ENCODE measurements at regions not wholly inside any gene's neighbourhood (a gene's known extent, or its start where the extent isn't known, plus 50 kb on each side); places are given as distances from the start of the nearest gene placed in this dataset.
"Not testable (repeated sequence)": the region's sequence is repeated elsewhere in the genome, so short reads cannot be mapped to it uniquely, and the experiment has no call there.

- H3K36me3 ChIP-seq (ENCODE audit: control insufficient read depth, insufficient read depth, low read length): no peaks in the 10 kb centered on the region
- no peak for TF ChIP-seq CTCF (IDR thresholded peaks at IDR 0.05; ENCODE audit: insufficient read depth, low read length, poor library complexity, severe bottlenecking)
- no peak for DNase-seq (ENCODE audit: low read depth)
- H3K4me3 ChIP-seq (ENCODE audit: low read depth, low read length): no peak overlapping the region
- no peaks in the 10 kb centered on the region for H3K27me3 ChIP-seq (ENCODE audit: control insufficient read depth, insufficient read depth, low read length)
Measured at GRCh38 chr9:110130211-110130610, 77.7 kb downstream of the C9orf152 start.

- TF ChIP-seq CTCF (IDR thresholded peaks at IDR 0.05; ENCODE audit: insufficient read depth, low read length, poor library complexity, severe bottlenecking): no peak
- H3K4me3 ChIP-seq (ENCODE audit: low read depth, low read length): no peak overlapping the region
- no peak for DNase-seq (ENCODE audit: low read depth)
- no peaks in the 10 kb centered on the region for H3K36me3 ChIP-seq (ENCODE audit: control insufficient read depth, insufficient read depth, low read length)
- H3K27me3 ChIP-seq (ENCODE audit: control insufficient read depth, insufficient read depth, low read length): no peaks in the 10 kb centered on the region
Measured at GRCh38 chr9:110130791-110131416, 77.1 kb downstream of the C9orf152 start.

GRCh38 chr9:110131499-110131898 lies 76.5 kb downstream of the C9orf152 start:
- H3K27me3 ChIP-seq (ENCODE audit: control insufficient read depth, insufficient read depth, low read length): no peaks in the 10 kb centered on the region
- peak; percentile 73 for DNase-seq (ENCODE audit: low read depth)
- H3K36me3 ChIP-seq (ENCODE audit: control insufficient read depth, insufficient read depth, low read length): no peaks in the 10 kb centered on the region
- TF ChIP-seq CTCF (IDR thresholded peaks at IDR 0.05; ENCODE audit: insufficient read depth, low read length, poor library complexity, severe bottlenecking): no peak
- H3K4me3 ChIP-seq (ENCODE audit: low read depth, low read length): no peak overlapping the region

GRCh38 chr9:110132531-110132930 lies 75.4 kb downstream of the C9orf152 start:
- DNase-seq (ENCODE audit: low read depth); H3K27me3 ChIP-seq (ENCODE audit: control insufficient read depth, insufficient read depth, low read length); H3K4me3 ChIP-seq (ENCODE audit: low read depth, low read length); H3K36me3 ChIP-seq (ENCODE audit: control insufficient read depth, insufficient read depth, low read length): not testable (repeated sequence)

- no peak for TF ChIP-seq CTCF (IDR thresholded peaks at IDR 0.05; ENCODE audit: insufficient read depth, low read length, poor library complexity, severe bottlenecking)
- no peak overlapping the region for H3K4me3 ChIP-seq (ENCODE audit: low read depth, low read length)
- no peak for DNase-seq (ENCODE audit: low read depth)
Measured at GRCh38 chr9:110133059-110133458, 74.9 kb downstream of the C9orf152 start.

GRCh38 chr9:110133608-110134210 lies 74.2 kb downstream of the C9orf152 start:
- H3K27me3 ChIP-seq (ENCODE audit: control insufficient read depth, insufficient read depth, low read length): no peaks in the 10 kb centered on the region
- no peak for DNase-seq (ENCODE audit: low read depth)
- no peak overlapping the region for H3K4me3 ChIP-seq (ENCODE audit: low read depth, low read length)
- no peak for TF ChIP-seq CTCF (IDR thresholded peaks at IDR 0.05; ENCODE audit: insufficient read depth, low read length, poor library complexity, severe bottlenecking)
- peaks cover 1% of the 10 kb centered on the region for H3K36me3 ChIP-seq (ENCODE audit: control insufficient read depth, insufficient read depth, low read length)

More at GRCh38 chr9:110133059-110133458, 74.9 kb downstream of the C9orf152 start:
- Histone ChIP-seq H3K36me3 (ENCODE audit: control insufficient read depth, insufficient read depth, low read length) (no peaks in the 10 kb centered on the region), H3K27me3 (ENCODE audit: control insufficient read depth, insufficient read depth, low read length) (no peaks in the 10 kb centered on the region)
